ENCODE measurements at regions not wholly inside any gene's neighbourhood (a gene's known extent, or its start where the extent isn't known, plus 50 kb on each side); places are given as distances from the start of the nearest gene placed in this dataset.

- TF ChIP-seq, protein P1, sequence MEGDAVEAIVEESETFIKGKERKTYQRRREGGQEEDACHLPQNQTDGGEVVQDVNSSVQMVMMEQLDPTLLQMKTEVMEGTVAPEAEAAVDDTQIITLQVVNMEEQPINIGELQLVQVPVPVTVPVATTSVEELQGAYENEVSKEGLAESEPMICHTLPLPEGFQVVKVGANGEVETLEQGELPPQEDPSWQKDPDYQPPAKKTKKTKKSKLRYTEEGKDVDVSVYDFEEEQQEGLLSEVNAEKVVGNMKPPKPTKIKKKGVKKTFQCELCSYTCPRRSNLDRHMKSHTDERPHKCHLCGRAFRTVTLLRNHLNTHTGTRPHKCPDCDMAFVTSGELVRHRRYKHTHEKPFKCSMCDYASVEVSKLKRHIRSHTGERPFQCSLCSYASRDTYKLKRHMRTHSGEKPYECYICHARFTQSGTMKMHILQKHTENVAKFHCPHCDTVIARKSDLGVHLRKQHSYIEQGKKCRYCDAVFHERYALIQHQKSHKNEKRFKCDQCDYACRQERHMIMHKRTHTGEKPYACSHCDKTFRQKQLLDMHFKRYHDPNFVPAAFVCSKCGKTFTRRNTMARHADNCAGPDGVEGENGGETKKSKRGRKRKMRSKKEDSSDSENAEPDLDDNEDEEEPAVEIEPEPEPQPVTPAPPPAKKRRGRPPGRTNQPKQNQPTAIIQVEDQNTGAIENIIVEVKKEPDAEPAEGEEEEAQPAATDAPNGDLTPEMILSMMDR (IDR thresholded peaks at IDR 0.05) = no peak
- TF ChIP-seq POLR2A (IDR thresholded peaks at IDR 0.05) = peak; percentile 34 to 60 (median 54)
These were observed 204.0 kb upstream of the FOXN3 start for GRCh38 chr14:89621009-89621421.

Measured in body of pancreas (tissue), 4 donors.